Jurkat, Clone E6-1 (cell line): ENCODE measurements at regions not wholly inside any gene's neighbourhood (a gene's known extent, or its start where the extent isn't known, plus 50 kb on each side); places are given as distances from the start of the nearest gene placed in this dataset.
"Not testable (repeated sequence)": the region's sequence is repeated elsewhere in the genome, so short reads cannot be mapped to it uniquely, and the experiment has no call there.

Experiments used
- DNase-seq: peaks from one replicate; pipeline ENCODE4 v3.0.0-alpha.2; 2011; ENCODE audit warnings: low read depth, low spot score
- H3K4me3 ChIP-seq: 2 replicates; pipeline ENCODE4 v1.5.1; 2011; ENCODE audit warnings: mild to moderate bottlenecking, low read length, control low read depth, moderate library complexity

- H3K4me3 ChIP-seq, result no peak overlapping the region
- DNase-seq, result no peak
These were observed 139.7 kb downstream of the FBXO4 start for GRCh38 chr5:42064821-42065220.

- DNase-seq, result no peak
- H3K4me3 ChIP-seq, result no peak overlapping the region
These were observed 141.1 kb downstream of the FBXO4 start for GRCh38 chr5:42066131-42066530.

GRCh38 chr5:42074353-42074752, 149.3 kb downstream of the FBXO4 start:
- DNase-seq, result no peak
- no peak overlapping the region for H3K4me3 ChIP-seq

- DNase-seq, result no peak
- H3K4me3 ChIP-seq, result no peak overlapping the region
These were observed 164.6 kb downstream of the FBXO4 start for GRCh38 chr5:42089705-42090104.

GRCh38 chr5:42090162-42090561, 165.1 kb downstream of the FBXO4 start:
- no peak for DNase-seq
- H3K4me3 ChIP-seq, result no peak overlapping the region

- not testable (repeated sequence) for H3K4me3 ChIP-seq
These were observed 174.8 kb downstream of the FBXO4 start for GRCh38 chr5:42099846-42100245.

GRCh38 chr5:42108468-42108867, 183.4 kb downstream of the FBXO4 start:
- no peak for DNase-seq
- H3K4me3 ChIP-seq, result no peak overlapping the region

More at GRCh38 chr5:42099846-42100245, 174.8 kb downstream of the FBXO4 start:
- not testable (repeated sequence) for DNase-seq

GRCh38 chr5:42109006-42109572, 184.0 kb downstream of the FBXO4 start:
- H3K4me3 ChIP-seq, result no peak overlapping the region

GRCh38 chr5:42115721-42116120, 190.6 kb downstream of the FBXO4 start:
- not testable (repeated sequence) for H3K4me3 ChIP-seq, DNase-seq

More at GRCh38 chr5:42109006-42109572, 184.0 kb downstream of the FBXO4 start:
- DNase-seq, result no peak

- DNase-seq, result no peak
These were observed 195.0 kb downstream of the FBXO4 start for GRCh38 chr5:42120070-42120469.

GRCh38 chr5:42121401-42121800, 196.3 kb downstream of the FBXO4 start:
- no peak overlapping the region for H3K4me3 ChIP-seq
- no peak for DNase-seq

More at GRCh38 chr5:42120070-42120469, 195.0 kb downstream of the FBXO4 start:
- no peak overlapping the region for H3K4me3 ChIP-seq

GRCh38 chr5:42131081-42131480, 206.0 kb downstream of the FBXO4 start:
- no peak overlapping the region for H3K4me3 ChIP-seq

GRCh38 chr5:42143361-42143760, 218.3 kb downstream of the FBXO4 start:
- DNase-seq, result no peak
- no peak overlapping the region for H3K4me3 ChIP-seq

More at GRCh38 chr5:42131081-42131480, 206.0 kb downstream of the FBXO4 start:
- DNase-seq, result no peak

- no peak overlapping the region for H3K4me3 ChIP-seq
- DNase-seq, result no peak
These were observed 223.7 kb downstream of the FBXO4 start for GRCh38 chr5:42148813-42149212.

- no peak for DNase-seq
- H3K4me3 ChIP-seq, result no peak overlapping the region
These were observed 232.1 kb downstream of the FBXO4 start for GRCh38 chr5:42157215-42157614.

- no peak overlapping the region for H3K4me3 ChIP-seq
- DNase-seq, result no peak
These were observed 238.0 kb downstream of the FBXO4 start for GRCh38 chr5:42163083-42163482.

GRCh38 chr5:42168091-42168670, 243.1 kb downstream of the FBXO4 start:
- DNase-seq, result no peak
- no peak overlapping the region for H3K4me3 ChIP-seq

GRCh38 chr5:42176118-42176517, 247.1 kb upstream of the GHR start:
- not testable (repeated sequence) for DNase-seq, H3K4me3 ChIP-seq

GRCh38 chr5:42179843-42180242, 243.4 kb upstream of the GHR start:
- DNase-seq, H3K4me3 ChIP-seq: not testable (repeated sequence)

GRCh38 chr5:42216904-42217303, 206.3 kb upstream of the GHR start:
- no peak overlapping the region for H3K4me3 ChIP-seq
- no peak for DNase-seq

- DNase-seq, result no peak
- no peak overlapping the region for H3K4me3 ChIP-seq
These were observed 205.4 kb upstream of the GHR start for GRCh38 chr5:42217791-42218190.
